ENCODE measurements at regions not wholly inside any gene's neighbourhood (a gene's known extent, or its start where the extent isn't known, plus 50 kb on each side); places are given as distances from the start of the nearest gene placed in this dataset.
"Not testable (repeated sequence)": the region's sequence is repeated elsewhere in the genome, so short reads cannot be mapped to it uniquely, and the experiment has no call there.

DNA sequence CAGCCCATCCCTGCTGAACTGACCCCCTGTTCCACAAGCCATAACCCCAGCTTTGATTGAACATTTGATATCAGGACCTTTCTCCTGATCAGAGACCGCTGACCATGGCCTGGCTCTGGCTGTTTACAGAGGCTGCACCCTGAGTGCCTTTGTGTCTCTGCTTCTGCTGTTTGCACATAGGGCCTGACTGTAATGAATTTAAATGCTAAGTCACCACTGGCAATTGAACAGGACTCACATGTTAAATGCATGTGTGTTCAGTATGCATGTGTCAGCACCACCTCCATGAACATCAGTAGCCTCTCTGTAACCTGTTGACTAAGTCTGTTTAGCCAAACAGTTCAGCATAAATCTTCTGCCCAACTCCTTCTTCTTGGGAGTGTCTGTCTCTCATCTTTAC, 690.3 kb downstream of the TMEM121 start:
- H3K4me1 ChIP-seq (ENCODE audit: insufficient read depth, low read length), result no peaks in the 10 kb centered on the region
- no peaks in the 10 kb centered on the region for H3K27me3 ChIP-seq (ENCODE audit: insufficient read depth, low read length)
- H3K9me3 ChIP-seq (ENCODE audit: low read depth, low read length), result no peaks in the 10 kb centered on the region
- no peak overlapping the region for H3K4me3 ChIP-seq (ENCODE audit: low read length)

DNA sequence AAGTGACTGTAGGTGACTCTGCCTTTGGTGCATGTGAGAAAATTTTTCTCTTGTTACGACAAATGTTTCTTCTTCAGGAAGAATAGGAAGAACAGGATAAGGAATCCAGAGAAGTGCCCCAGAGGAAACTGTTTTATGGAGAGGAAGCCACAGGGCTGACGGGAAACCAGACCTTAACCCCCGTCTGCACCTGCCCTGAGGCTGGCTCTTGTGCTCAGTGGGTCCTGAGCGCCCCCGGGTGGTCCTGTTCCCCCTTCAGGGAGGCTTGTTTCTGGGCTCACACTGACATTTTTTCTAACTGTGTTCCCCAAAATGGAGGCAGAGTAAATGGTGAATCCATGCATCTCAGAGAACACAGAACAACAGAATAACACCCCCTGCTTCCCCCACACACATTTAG, 691.8 kb downstream of the TMEM121 start:
- no peaks in the 10 kb centered on the region for H3K27me3 ChIP-seq (ENCODE audit: insufficient read depth, low read length)
- H3K4me3 ChIP-seq (ENCODE audit: low read length), result no peak overlapping the region
- H3K4me1 ChIP-seq (ENCODE audit: insufficient read depth, low read length), result no peaks in the 10 kb centered on the region
- no peaks in the 10 kb centered on the region for H3K9me3 ChIP-seq (ENCODE audit: low read depth, low read length)

DNA sequence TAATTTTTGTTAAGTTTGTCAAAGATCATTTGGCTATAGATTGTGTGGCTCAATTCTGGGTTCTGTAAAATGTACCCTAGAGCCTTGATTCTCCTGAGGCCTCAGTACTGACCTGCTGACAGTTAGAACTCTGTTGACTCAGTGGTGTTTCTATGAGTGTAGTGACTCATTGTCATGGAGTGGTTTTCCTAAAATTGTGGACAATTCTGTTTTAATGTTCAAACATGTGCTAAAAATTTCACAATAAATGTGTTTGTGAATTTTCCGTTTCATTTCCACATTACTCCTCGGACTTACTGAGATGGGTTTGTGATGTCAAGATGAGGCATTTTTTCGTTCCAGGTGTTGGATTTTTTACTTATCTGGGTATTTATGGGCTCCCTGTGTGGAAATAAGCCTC, 695.9 kb downstream of the TMEM121 start:
- Histone ChIP-seq H3K4me3 (ENCODE audit: low read length) (no peak overlapping the region), H3K4me1 (ENCODE audit: insufficient read depth, low read length) (peaks cover 12% of the 10 kb centered on the region), H3K9me3 (ENCODE audit: low read depth, low read length) (no peaks in the 10 kb centered on the region), H3K27me3 (ENCODE audit: insufficient read depth, low read length) (no peaks in the 10 kb centered on the region)

DNA sequence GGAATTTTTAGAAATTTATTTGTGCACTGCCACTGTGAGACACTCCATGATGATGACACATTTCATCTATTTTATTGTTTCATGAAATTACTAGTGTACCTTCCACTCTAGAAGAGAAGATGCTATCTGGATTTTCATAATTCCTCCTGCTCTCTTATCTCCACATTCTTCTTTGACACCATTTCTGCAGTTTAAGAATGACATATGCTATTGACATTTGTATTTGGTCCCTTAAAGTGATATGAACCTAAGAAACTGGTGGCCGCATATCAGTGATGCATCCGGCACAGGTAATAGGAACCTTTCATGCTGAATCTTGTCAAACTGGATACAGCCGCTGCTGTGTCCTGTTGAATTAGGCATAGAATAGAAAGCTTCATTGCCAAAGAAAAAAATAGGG, 696.3 kb downstream of the TMEM121 start:
- peaks cover 13% of the 10 kb centered on the region for H3K4me1 ChIP-seq (ENCODE audit: insufficient read depth, low read length)
- no peak overlapping the region for H3K4me3 ChIP-seq (ENCODE audit: low read length)
- H3K27me3 ChIP-seq (ENCODE audit: insufficient read depth, low read length), result no peaks in the 10 kb centered on the region
- no peaks in the 10 kb centered on the region for H3K9me3 ChIP-seq (ENCODE audit: low read depth, low read length)

DNA sequence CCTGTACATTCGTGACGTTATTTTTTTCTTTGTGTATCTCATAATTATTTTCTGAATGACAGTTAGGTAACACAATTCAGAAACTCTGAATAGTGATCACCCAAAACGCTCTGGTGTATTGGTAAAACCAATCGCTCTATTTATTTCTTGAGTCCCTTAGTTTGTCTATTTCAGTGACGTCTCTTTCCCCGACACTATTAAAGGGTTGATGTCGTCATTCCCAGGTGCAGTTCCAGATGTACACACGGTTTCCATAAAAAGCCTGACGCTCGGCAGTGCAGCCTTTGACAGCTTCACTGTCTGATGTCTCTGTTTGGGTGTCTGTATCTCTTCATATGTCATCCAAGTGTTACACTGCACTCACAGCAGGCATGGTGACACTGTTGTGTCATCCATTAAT, 701.4 kb downstream of the TMEM121 start:
- H3K4me3 ChIP-seq (ENCODE audit: low read length), result no peak overlapping the region
- peaks cover 16% of the 10 kb centered on the region for H3K4me1 ChIP-seq (ENCODE audit: insufficient read depth, low read length)
- no peaks in the 10 kb centered on the region for H3K27me3 ChIP-seq (ENCODE audit: insufficient read depth, low read length)

DNA sequence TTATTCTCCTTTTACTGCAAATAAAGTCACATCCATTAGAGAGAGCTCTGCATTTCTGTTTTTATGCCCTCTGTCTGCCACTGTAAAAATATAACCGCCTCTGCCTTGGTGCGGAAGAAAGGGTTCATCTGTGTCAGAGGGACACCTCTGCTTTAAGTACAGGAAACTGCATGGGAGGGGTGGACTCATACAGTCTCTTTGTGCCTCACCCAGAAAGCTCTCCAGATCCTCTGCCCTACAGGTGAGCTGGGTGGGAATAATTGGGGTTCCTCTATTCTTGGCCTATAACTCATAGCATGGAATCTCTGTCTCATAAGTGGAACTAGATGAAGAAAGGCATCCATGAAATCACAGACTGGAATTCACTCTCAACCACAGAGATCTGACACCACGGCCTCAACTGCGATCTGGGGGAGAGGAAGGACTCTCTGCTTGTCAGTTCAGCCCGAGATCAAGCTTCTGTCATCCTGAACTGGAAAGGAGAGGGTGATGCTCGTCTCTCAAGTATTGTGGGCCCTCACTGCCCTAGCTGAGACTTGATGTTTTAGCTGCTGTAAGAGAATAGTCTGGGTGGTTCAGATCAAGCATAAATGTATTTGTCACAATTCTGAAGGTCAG, 702.3 kb downstream of the TMEM121 start:
- Histone ChIP-seq H3K4me1 (ENCODE audit: insufficient read depth, low read length) (peaks cover 16% of the 10 kb centered on the region), H3K4me3 (ENCODE audit: low read length) (no peak overlapping the region), H3K9me3 (ENCODE audit: low read depth, low read length) (no peaks in the 10 kb centered on the region), H3K27me3 (ENCODE audit: insufficient read depth, low read length) (no peaks in the 10 kb centered on the region)

More for the DNA sequence above, 701.4 kb downstream of the TMEM121 start:
- no peaks in the 10 kb centered on the region for H3K9me3 ChIP-seq (ENCODE audit: low read depth, low read length)

DNA sequence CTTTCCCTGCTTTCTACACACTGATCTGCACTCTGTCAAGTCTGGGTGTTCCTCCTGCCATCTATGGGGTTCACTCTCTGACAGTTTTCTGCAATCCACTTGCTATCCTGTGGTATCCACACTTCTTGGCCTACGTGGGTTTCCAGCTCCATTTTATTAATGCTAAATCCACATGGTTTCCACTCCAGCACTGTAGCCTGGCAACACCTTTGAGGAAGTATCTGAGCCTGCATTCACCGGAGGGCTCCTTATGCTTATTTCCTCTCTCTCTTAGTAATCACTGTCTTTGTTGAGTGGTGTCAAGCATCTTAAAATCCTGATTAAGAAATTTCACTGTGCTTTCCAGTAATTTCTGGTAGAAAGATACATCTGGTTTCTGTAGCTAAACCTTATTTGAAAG, 703.7 kb downstream of the TMEM121 start:
- H3K9me3 ChIP-seq (ENCODE audit: low read depth, low read length), result no peaks in the 10 kb centered on the region
- no peak overlapping the region for H3K4me3 ChIP-seq (ENCODE audit: low read length)
- H3K4me1 ChIP-seq (ENCODE audit: insufficient read depth, low read length), result peaks cover 13% of the 10 kb centered on the region
- no peaks in the 10 kb centered on the region for H3K27me3 ChIP-seq (ENCODE audit: insufficient read depth, low read length)

DNA sequence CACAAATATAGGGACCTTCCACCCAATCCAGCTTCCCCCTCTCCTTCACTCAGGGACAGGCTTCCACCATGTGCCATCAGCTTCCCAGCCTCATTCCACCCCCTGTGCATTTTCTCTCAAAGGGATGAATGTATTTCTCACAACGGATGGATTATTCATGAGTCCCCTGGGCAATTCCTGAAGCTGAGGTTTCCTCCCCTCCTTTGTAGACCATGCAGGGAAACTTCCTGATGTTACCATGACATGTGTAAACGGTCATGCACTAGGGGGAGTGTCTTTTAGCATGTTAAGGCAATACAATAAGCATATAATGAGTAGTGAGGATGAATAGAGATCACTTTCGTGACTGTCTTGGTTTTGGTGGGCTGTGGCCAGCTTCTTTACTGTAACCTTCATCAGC, 706.8 kb downstream of the TMEM121 start:
- not testable (repeated sequence) for H3K4me3 ChIP-seq (ENCODE audit: low read length); H3K27me3 ChIP-seq (ENCODE audit: insufficient read depth, low read length); H3K4me1 ChIP-seq (ENCODE audit: insufficient read depth, low read length); H3K9me3 ChIP-seq (ENCODE audit: low read depth, low read length)

DNA sequence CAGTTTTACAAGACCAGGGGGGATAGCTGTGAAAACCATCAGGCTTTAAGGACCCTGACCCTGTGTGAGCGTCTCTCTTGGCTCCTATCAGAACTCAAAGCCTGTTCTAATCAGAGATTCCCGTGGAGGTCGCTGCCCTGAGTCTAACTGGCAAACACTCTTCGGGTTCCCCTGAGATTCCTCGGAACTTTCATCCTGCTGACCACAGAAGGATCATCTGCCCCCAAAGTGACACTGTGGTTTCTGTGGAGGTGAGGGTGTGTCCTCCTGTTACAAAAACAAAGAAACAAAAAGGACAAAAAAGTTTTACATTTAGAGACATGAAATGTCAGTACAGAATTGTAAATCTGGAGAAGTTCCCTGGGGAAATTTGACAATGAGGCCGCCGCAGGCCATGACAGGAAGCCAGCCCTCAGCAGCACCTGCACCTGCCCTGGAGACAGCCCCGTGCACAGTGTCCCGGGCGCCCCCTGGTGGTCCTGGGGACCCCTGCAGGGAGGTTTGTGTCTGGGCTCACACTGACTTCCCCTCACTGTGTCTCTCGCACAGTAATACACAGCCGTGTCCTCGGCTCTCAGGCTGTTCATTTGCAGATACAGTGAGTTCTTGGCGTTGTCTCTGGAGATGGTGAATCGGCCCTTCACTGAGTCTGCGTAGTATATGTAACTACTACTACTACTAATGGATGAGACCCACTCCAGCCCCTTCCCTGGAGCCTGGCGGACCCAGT, 708.3 kb downstream of the TMEM121 start:
- H3K4me1 ChIP-seq (ENCODE audit: insufficient read depth, low read length); H3K27me3 ChIP-seq (ENCODE audit: insufficient read depth, low read length); H3K4me3 ChIP-seq (ENCODE audit: low read length); H3K9me3 ChIP-seq (ENCODE audit: low read depth, low read length): not testable (repeated sequence)

DNA sequence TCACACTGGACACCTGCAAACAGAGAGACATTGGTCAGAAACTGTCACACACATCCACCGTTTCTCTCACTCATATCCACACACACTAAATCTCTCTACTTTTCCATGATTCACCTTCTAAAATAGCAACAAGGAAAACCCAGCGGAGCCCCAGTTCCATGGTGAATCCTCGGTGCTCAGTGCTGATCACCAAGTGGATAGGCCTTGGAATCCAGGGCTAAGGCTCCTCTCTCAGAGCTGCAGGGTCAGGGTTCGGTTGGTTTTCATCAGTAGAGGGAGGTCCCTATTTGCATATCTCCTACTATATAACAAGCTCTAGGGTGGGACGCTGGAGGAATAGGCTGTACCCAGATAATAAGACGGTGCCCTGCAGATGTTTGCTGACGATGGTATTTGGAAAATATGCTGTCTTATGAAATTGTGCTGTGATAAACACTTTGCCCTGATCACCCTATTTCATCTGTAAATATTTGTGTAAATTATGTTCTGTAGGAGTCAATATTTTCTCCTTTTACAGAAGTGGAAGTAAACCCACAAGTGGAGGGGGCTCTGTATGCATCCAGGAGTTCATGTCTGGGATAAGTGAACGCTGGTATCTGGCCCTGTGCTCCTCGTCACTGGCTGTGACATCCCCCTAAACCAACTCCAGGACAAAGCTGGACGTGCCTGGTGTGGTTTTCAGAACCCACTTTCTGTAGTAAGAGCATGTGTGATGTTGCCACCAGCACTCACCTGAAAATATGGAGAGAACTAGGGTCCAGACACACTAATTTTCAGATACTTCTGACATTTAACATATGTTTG, 709.2 kb downstream of the TMEM121 start:
- H3K4me3 ChIP-seq (ENCODE audit: low read length), result no peak overlapping the region
- no peaks in the 10 kb centered on the region for H3K9me3 ChIP-seq (ENCODE audit: low read depth, low read length)
- no peaks in the 10 kb centered on the region for H3K27me3 ChIP-seq (ENCODE audit: insufficient read depth, low read length)
- peaks cover 6% of the 10 kb centered on the region for H3K4me1 ChIP-seq (ENCODE audit: insufficient read depth, low read length)

DNA sequence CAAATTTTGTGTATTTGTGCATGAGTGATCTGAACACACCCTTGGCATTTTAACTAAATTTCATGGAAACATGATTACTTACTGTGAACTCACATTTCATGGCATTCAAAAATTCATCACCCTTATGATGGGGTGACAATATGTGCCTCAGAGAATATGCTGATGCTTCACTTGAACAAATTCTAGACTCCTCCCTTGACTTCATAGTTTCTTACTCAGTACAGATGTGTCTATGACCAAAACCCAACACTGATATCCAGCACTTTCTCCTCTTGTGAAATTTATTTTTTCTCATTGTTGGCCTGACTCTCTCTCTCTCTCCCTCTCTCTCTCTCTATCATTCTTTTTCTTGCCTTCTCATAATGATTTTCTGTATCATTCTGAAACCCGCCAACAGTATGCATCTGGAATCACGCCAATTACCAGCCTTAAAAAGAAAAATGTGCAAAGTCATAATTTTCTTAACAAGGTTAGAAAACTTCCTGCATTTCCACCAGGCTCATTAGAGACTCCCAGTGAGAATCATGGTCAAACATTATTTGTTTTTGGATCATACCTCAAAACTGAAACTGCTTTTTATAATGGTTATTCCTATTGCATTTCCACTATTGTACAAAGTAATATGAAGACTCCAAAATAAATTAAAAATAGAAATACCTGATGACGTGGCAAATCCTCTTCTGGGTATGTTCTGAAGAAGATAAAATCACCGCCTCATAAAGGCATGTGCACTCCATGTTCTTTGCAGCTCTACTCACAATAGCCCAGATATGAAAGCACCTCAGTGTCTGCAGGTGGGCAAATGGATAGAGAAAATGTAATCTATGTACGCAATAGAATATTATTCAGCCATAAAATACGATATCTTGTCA, 722.2 kb downstream of the TMEM121 start:
- Histone ChIP-seq H3K4me1 (ENCODE audit: insufficient read depth, low read length) (no peaks in the 10 kb centered on the region), H3K9me3 (ENCODE audit: low read depth, low read length) (no peaks in the 10 kb centered on the region), H3K4me3 (ENCODE audit: low read length) (no peak overlapping the region), H3K27me3 (ENCODE audit: insufficient read depth, low read length) (peaks cover 7% of the 10 kb centered on the region)

DNA sequence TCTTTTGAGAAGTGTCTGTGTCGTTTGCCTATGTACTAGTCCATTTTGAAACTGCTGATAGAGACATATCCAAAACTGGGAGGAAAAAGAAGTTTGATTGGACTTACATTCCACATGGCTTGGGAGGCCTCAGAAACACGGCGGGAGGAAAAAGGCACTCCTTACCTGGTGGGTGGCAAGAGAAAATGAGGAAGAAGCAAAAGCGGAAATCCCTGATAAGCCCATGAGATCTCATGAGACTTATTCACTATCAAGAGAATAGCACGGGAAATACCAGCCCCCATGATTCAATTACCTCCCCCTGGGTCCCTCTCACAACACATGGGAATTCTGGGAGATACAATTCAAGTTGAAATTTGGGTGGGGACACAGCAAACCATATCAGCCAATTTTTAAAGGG, 727.6 kb downstream of the TMEM121 start:
- not testable (repeated sequence) for H3K4me3 ChIP-seq (ENCODE audit: low read length); H3K4me1 ChIP-seq (ENCODE audit: insufficient read depth, low read length); H3K27me3 ChIP-seq (ENCODE audit: insufficient read depth, low read length); H3K9me3 ChIP-seq (ENCODE audit: low read depth, low read length)

DNA sequence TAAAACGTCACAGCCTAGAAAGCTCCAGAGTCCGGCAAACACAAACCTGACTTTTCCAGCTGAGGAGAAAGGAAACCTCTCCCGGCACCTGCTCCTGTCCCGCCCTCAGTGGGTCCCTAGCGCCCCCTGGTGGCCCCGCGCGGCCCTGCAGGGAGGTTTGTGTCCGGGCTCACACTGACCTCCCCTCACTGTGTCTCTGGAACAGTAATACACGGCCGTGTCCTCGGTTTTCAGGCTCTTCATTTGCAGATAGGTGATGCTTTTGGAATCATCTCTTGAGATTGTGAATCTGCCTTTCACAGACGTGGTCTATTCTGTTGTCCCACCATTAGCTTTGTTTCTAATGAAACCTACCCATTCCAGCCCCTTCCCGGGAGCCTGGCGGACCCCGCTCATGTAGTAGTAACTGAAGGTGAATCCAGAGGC, 731.2 kb downstream of the TMEM121 start:
- H3K4me3 ChIP-seq (ENCODE audit: low read length); H3K27me3 ChIP-seq (ENCODE audit: insufficient read depth, low read length); H3K9me3 ChIP-seq (ENCODE audit: low read depth, low read length); H3K4me1 ChIP-seq (ENCODE audit: insufficient read depth, low read length): not testable (repeated sequence)

DNA sequence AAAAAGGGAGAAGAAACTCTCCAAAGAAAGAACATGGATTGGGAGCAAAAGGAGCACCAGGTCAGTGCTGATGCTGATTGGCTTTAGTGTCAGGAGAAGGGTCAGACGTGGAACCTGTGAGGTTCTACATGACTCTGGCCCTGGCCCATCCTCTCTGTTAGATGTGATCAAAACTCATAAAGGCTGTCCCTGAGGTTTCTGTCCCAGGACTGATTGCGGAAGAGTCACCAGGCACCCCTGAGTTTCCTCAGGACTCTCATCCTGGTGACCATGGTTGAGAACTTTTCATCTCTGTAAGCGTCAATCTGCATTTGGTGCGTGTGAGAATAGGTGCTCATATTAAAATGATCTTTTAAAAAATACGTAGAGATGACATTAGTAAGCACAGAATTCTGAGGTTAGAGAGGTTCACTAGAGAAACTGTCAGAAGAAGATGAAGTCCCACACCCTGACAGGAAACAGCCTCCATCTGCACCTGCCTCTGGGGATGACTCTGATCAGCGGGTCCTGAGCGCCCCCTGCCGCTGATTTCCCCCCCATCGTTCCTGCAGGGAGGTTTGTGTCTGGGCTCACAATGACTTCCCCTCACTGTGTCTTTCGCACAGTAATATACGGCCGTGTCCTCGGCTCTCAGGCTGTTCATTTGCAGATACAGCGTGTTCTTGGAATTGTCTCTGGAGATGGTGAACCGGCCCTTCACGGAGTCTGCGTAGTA, 741.8 kb downstream of the TMEM121 start:
- no peak overlapping the region for H3K4me3 ChIP-seq (ENCODE audit: low read length)
- peaks cover 4% of the 10 kb centered on the region for H3K27me3 ChIP-seq (ENCODE audit: insufficient read depth, low read length)
- H3K9me3 ChIP-seq (ENCODE audit: low read depth, low read length), result no peaks in the 10 kb centered on the region
- peaks cover 4% of the 10 kb centered on the region for H3K4me1 ChIP-seq (ENCODE audit: insufficient read depth, low read length)

All from mononuclear cell (primary cell).